ENCODE measurements at regions not wholly inside any gene's neighbourhood (a gene's known extent, or its start where the extent isn't known, plus 50 kb on each side); places are given as distances from the start of the nearest gene placed in this dataset.

DNA sequence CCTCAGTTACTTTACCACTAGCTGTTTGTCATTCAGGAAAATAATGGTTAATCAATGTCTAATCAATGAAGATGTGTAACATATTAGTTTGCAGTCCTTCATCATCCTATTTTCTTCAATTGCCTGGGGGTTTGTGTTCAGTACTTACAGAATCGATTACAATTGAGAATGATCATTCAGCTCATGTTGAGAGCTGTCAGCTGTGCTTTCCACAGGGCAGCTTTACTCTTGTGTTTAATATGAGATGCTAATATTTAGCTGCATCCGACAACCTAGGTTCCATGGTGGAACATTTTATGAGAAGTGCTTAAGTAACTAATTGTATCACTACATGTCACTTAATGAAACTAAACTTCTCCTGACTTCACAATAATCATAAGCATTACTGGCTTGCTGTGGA lies 191.9 kb downstream of the GRB14 start:
- TF ChIP-seq, protein P1, sequence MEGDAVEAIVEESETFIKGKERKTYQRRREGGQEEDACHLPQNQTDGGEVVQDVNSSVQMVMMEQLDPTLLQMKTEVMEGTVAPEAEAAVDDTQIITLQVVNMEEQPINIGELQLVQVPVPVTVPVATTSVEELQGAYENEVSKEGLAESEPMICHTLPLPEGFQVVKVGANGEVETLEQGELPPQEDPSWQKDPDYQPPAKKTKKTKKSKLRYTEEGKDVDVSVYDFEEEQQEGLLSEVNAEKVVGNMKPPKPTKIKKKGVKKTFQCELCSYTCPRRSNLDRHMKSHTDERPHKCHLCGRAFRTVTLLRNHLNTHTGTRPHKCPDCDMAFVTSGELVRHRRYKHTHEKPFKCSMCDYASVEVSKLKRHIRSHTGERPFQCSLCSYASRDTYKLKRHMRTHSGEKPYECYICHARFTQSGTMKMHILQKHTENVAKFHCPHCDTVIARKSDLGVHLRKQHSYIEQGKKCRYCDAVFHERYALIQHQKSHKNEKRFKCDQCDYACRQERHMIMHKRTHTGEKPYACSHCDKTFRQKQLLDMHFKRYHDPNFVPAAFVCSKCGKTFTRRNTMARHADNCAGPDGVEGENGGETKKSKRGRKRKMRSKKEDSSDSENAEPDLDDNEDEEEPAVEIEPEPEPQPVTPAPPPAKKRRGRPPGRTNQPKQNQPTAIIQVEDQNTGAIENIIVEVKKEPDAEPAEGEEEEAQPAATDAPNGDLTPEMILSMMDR (IDR thresholded peaks at IDR 0.05; ENCODE audit: insufficient read depth, low read length, poor library complexity, severe bottlenecking), result no peak
- DNase-seq (ENCODE audit: extremely low read depth, insufficient read length), result no peak
- Histone ChIP-seq H3K36me3 (ENCODE audit: control insufficient read depth, insufficient read depth, low read length) (no peaks in the 10 kb centered on the region), H3K27me3 (replicated peaks; ENCODE audit: control insufficient read depth, insufficient read depth, low read length) (no peaks in the 10 kb centered on the region), H3K4me3 (replicated peaks; ENCODE audit: low read depth, low read length) (no peak overlapping the region)

DNA sequence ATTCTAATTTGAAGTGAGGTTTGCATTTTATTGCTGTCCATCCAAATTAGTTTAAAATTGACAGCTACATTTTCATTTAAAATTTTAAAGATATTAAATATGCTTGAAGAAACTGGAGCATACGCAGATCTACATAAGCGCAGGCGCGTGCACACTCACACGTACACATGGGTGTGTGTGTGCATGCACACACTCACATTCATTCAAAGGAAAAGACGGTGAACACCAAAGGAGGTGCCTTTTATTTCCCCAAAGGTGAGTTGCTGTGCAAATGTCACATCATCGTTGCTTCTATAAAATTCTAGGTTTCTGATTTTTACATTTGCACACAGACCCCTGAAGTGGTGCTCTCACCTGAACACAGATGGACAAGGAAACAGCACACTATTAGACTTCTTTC lies 194.2 kb downstream of the GRB14 start:
- TF ChIP-seq, protein P1 (IDR thresholded peaks at IDR 0.05; ENCODE audit: insufficient read depth, low read length, poor library complexity, severe bottlenecking), result no peak
- no peak for DNase-seq (ENCODE audit: extremely low read depth, insufficient read length)

GRCh38 chr2:164420787-164421186 lies 200.5 kb downstream of the GRB14 start:
- Histone ChIP-seq H3K27me3 (replicated peaks; ENCODE audit: control insufficient read depth, insufficient read depth, low read length) (no peaks in the 10 kb centered on the region), H3K4me3 (replicated peaks; ENCODE audit: low read depth, low read length) (no peak overlapping the region), H3K36me3 (ENCODE audit: control insufficient read depth, insufficient read depth, low read length) (no peaks in the 10 kb centered on the region)
- TF ChIP-seq, protein P1 (IDR thresholded peaks at IDR 0.05; ENCODE audit: insufficient read depth, low read length, poor library complexity, severe bottlenecking), result no peak
- DNase-seq (ENCODE audit: extremely low read depth, insufficient read length), result no peak

More for the DNA sequence above, 194.2 kb downstream of the GRB14 start:
- Histone ChIP-seq H3K36me3 (ENCODE audit: control insufficient read depth, insufficient read depth, low read length) (no peaks in the 10 kb centered on the region), H3K4me3 (replicated peaks; ENCODE audit: low read depth, low read length) (no peak overlapping the region), H3K27me3 (replicated peaks; ENCODE audit: control insufficient read depth, insufficient read depth, low read length) (no peaks in the 10 kb centered on the region)

GRCh38 chr2:164412831-164413230 lies 208.5 kb downstream of the GRB14 start:
- H3K27me3 ChIP-seq (replicated peaks; ENCODE audit: control insufficient read depth, insufficient read depth, low read length), result no peaks in the 10 kb centered on the region
- no peak for DNase-seq (ENCODE audit: extremely low read depth, insufficient read length)
- no peaks in the 10 kb centered on the region for H3K36me3 ChIP-seq (ENCODE audit: control insufficient read depth, insufficient read depth, low read length)
- H3K4me3 ChIP-seq (replicated peaks; ENCODE audit: low read depth, low read length), result no peak overlapping the region
- TF ChIP-seq, protein P1 (IDR thresholded peaks at IDR 0.05; ENCODE audit: insufficient read depth, low read length, poor library complexity, severe bottlenecking), result no peak

GRCh38 chr2:164389411-164389810 lies 231.9 kb downstream of the GRB14 start:
- DNase-seq (ENCODE audit: extremely low read depth, insufficient read length), result no peak
- TF ChIP-seq, protein P1 (IDR thresholded peaks at IDR 0.05; ENCODE audit: insufficient read depth, low read length, poor library complexity, severe bottlenecking), result no peak
- no peaks in the 10 kb centered on the region for H3K27me3 ChIP-seq (replicated peaks; ENCODE audit: control insufficient read depth, insufficient read depth, low read length)
- no peak overlapping the region for H3K4me3 ChIP-seq (replicated peaks; ENCODE audit: low read depth, low read length)
- H3K36me3 ChIP-seq (ENCODE audit: control insufficient read depth, insufficient read depth, low read length), result no peaks in the 10 kb centered on the region

GRCh38 chr2:164388511-164388910 lies 232.8 kb downstream of the GRB14 start:
- no peaks in the 10 kb centered on the region for H3K36me3 ChIP-seq (ENCODE audit: control insufficient read depth, insufficient read depth, low read length)
- H3K4me3 ChIP-seq (replicated peaks; ENCODE audit: low read depth, low read length), result no peak overlapping the region
- TF ChIP-seq, protein P1 (IDR thresholded peaks at IDR 0.05; ENCODE audit: insufficient read depth, low read length, poor library complexity, severe bottlenecking), result no peak
- H3K27me3 ChIP-seq (replicated peaks; ENCODE audit: control insufficient read depth, insufficient read depth, low read length), result no peaks in the 10 kb centered on the region
- DNase-seq (ENCODE audit: extremely low read depth, insufficient read length), result no peak

All from GM06990 (cell line).